ENCODE measurements at regions not wholly inside any gene's neighbourhood (a gene's known extent, or its start where the extent isn't known, plus 50 kb on each side); places are given as distances from the start of the nearest gene placed in this dataset.

- Histone ChIP-seq H3K27me3 (ENCODE audit: insufficient read depth, low read length, poor library complexity, severe bottlenecking) (no peaks in the 10 kb centered on the region), H3F3A (ENCODE audit: low read depth) (no peaks in the 10 kb centered on the region), H4K20me1 (ENCODE audit: insufficient read depth, low read length, poor library complexity, severe bottlenecking) (no peaks in the 10 kb centered on the region), H3K9ac (ENCODE audit: low read depth, low read length, poor library complexity, severe bottlenecking) (no peak overlapping the region), H3K9me3 (ENCODE audit: insufficient read depth, low read depth, low read length) (no peaks in the 10 kb centered on the region), H3K36me3 (ENCODE audit: insufficient read depth, low read length) (no peaks in the 10 kb centered on the region), H3K9me2 (replicated peaks; ENCODE audit: low read depth, low read length) (no peaks in the 10 kb centered on the region), H3K4me2 (ENCODE audit: low read depth, low read length, poor library complexity, severe bottlenecking) (no peak overlapping the region), H3K79me2 (ENCODE audit: insufficient read depth, low read length) (no peaks in the 10 kb centered on the region), H2AFZ (ENCODE audit: low read length) (no peak overlapping the region), H3K4me1 (ENCODE audit: insufficient read depth, low read length, poor library complexity, severe bottlenecking) (no peaks in the 10 kb centered on the region), H3K4me3 (ENCODE audit: low read length, poor library complexity, severe bottlenecking) (no peak overlapping the region)
- TF ChIP-seq EZH2phosphoT487 (IDR thresholded peaks at IDR 0.05; ENCODE audit: borderline replicate concordance), result no peak
- no peak for TF ChIP-seq CTCF (conservative IDR thresholded peaks at IDR 0.05; ENCODE audit: low read length)
These were observed 77.2 kb upstream of the INCENP start for GRCh38 chr11:62046568-62047100.

- no peaks in the 10 kb centered on the region for H3F3A ChIP-seq (ENCODE audit: low read depth)
- no peaks in the 10 kb centered on the region for H3K79me2 ChIP-seq (ENCODE audit: insufficient read depth, low read length)
- no peak overlapping the region for H2AFZ ChIP-seq (ENCODE audit: low read length)
These were observed 77.2 kb upstream of the FTH1 start for GRCh38 chr11:62044639-62045121.

GRCh38 chr11:62035293-62035692 lies 67.9 kb upstream of the FTH1 start:
- no peak overlapping the region for H3K4me3 ChIP-seq (ENCODE audit: low read length, poor library complexity, severe bottlenecking)
- H3K9ac ChIP-seq (ENCODE audit: low read depth, low read length, poor library complexity, severe bottlenecking), result no peak overlapping the region
- H2AFZ ChIP-seq (ENCODE audit: low read length), result no peak overlapping the region
- no peak for TF ChIP-seq EZH2phosphoT487 (IDR thresholded peaks at IDR 0.05; ENCODE audit: borderline replicate concordance)
- TF ChIP-seq CTCF (conservative IDR thresholded peaks at IDR 0.05; ENCODE audit: low read length), result no peak
- no peaks in the 10 kb centered on the region for H3K79me2 ChIP-seq (ENCODE audit: insufficient read depth, low read length)
- no peak overlapping the region for H3K4me2 ChIP-seq (ENCODE audit: low read depth, low read length, poor library complexity, severe bottlenecking)
- H3K4me1 ChIP-seq (ENCODE audit: insufficient read depth, low read length, poor library complexity, severe bottlenecking), result no peaks in the 10 kb centered on the region
- no peaks in the 10 kb centered on the region for H3K9me3 ChIP-seq (ENCODE audit: insufficient read depth, low read depth, low read length)
- H3K9me2 ChIP-seq (replicated peaks; ENCODE audit: low read depth, low read length), result no peaks in the 10 kb centered on the region
- no peaks in the 10 kb centered on the region for H3K27me3 ChIP-seq (ENCODE audit: insufficient read depth, low read length, poor library complexity, severe bottlenecking)
- no peaks in the 10 kb centered on the region for H4K20me1 ChIP-seq (ENCODE audit: insufficient read depth, low read length, poor library complexity, severe bottlenecking)
- H3F3A ChIP-seq (ENCODE audit: low read depth), result no peaks in the 10 kb centered on the region
- H3K36me3 ChIP-seq (ENCODE audit: insufficient read depth, low read length), result no peaks in the 10 kb centered on the region

More at GRCh38 chr11:62044639-62045121, 77.2 kb upstream of the FTH1 start:
- H3K4me3 ChIP-seq (ENCODE audit: low read length, poor library complexity, severe bottlenecking), result no peak overlapping the region
- H3K4me1 ChIP-seq (ENCODE audit: insufficient read depth, low read length, poor library complexity, severe bottlenecking), result no peaks in the 10 kb centered on the region
- H3K4me2 ChIP-seq (ENCODE audit: low read depth, low read length, poor library complexity, severe bottlenecking), result no peak overlapping the region
- H3K9me2 ChIP-seq (replicated peaks; ENCODE audit: low read depth, low read length), result no peaks in the 10 kb centered on the region
- H3K9ac ChIP-seq (ENCODE audit: low read depth, low read length, poor library complexity, severe bottlenecking), result no peak overlapping the region
- H3K27me3 ChIP-seq (ENCODE audit: insufficient read depth, low read length, poor library complexity, severe bottlenecking), result no peaks in the 10 kb centered on the region
- TF ChIP-seq CTCF (conservative IDR thresholded peaks at IDR 0.05; ENCODE audit: low read length) (no peak), EZH2phosphoT487 (IDR thresholded peaks at IDR 0.05; ENCODE audit: borderline replicate concordance) (no peak)
- no peaks in the 10 kb centered on the region for H4K20me1 ChIP-seq (ENCODE audit: insufficient read depth, low read length, poor library complexity, severe bottlenecking)
- no peaks in the 10 kb centered on the region for H3K36me3 ChIP-seq (ENCODE audit: insufficient read depth, low read length)
- H3K9me3 ChIP-seq (ENCODE audit: insufficient read depth, low read depth, low read length), result no peaks in the 10 kb centered on the region
